Neural progenitor cell (in vitro differentiated cells): ENCODE measurements at regions not wholly inside any gene's neighbourhood (a gene's known extent, or its start where the extent isn't known, plus 50 kb on each side); places are given as distances from the start of the nearest gene placed in this dataset.

ENCODE experiments used
- DNase-seq: peaks from one replicate; pipeline ENCODE4 v3.0.0-alpha.2; 2016; ENCODE audit warnings: low spot score
- H2AFZ ChIP-seq: fragments of 200-600 bp; sonication (generic); replicated peaks from 2 replicates; pipeline ENCODE4 v1.6.1; 2016; ENCODE audit warnings: antibody characterized with exemption
- H3F3A ChIP-seq: fragments of 200-600 bp; sonication (generic); 2 replicates; pipeline ENCODE4 v1.6.1; 2016; ENCODE audit warnings: antibody characterized with exemption, low read depth
- H3K27ac ChIP-seq: fragments of 200-600 bp; sonication (generic); 2 replicates; pipeline ENCODE4 v1.5.1; 2016; ENCODE audit warnings: mild to moderate bottlenecking
- H3K27me3 ChIP-seq: fragments of 200-600 bp; sonication (generic); 2 replicates; pipeline ENCODE4 v1.6.1; 2016; ENCODE audit warnings: mild to moderate bottlenecking, moderate library complexity
- H3K36me3 ChIP-seq: fragments of 200-600 bp; sonication (generic); 2 replicates; pipeline ENCODE4 v1.5.1; 2016
- H3K4me1 ChIP-seq: fragments of 200-600 bp; sonication (generic); 2 replicates; pipeline ENCODE4 v1.6.1; 2016; ENCODE audit warnings: mixed run types
- H3K4me2 ChIP-seq: fragments of 200-600 bp; sonication (generic); 2 replicates; pipeline ENCODE4 v1.6.1; 2016
- H3K4me3 ChIP-seq: fragments of 200-600 bp; sonication (generic); 2 replicates; pipeline ENCODE4 v1.5.1; 2016
- H3K79me2 ChIP-seq: fragments of 200-600 bp; sonication (generic); 2 replicates; pipeline ENCODE4 v1.6.1; 2016; ENCODE audit warnings: low read depth
- H3K9ac ChIP-seq: fragments of 200-600 bp; sonication (generic); 2 replicates; pipeline ENCODE4 v1.6.1; 2016
- H3K9me3 ChIP-seq: fragments of 200-600 bp; sonication (generic); 2 replicates; pipeline ENCODE4 v1.5.1; 2016; ENCODE audit warnings: low read depth
- H4K20me1 ChIP-seq: fragments of 200-600 bp; sonication (generic); 2 replicates; pipeline ENCODE4 v1.6.1; 2016; ENCODE audit warnings: low read depth
- H3K27ac Mint-ChIP-seq: 3 replicates; pipeline ENCODE4 v1.8.0; 2021; ENCODE audit warnings: mixed read lengths
- H3K27me3 Mint-ChIP-seq: 2 replicates; pipeline ENCODE4 v1.8.0; 2022; ENCODE audit warnings: low read depth, mild to moderate bottlenecking, inconsistent platforms, moderate library complexity, mixed read lengths; ENCODE audit not compliant: insufficient read depth
- H3K36me3 Mint-ChIP-seq: 3 replicates; pipeline ENCODE4 v1.8.0; 2021; ENCODE audit warnings: mixed read lengths
- H3K4me1 Mint-ChIP-seq: 3 replicates; pipeline ENCODE4 v1.8.0; 2021; ENCODE audit warnings: mixed read lengths
- H3K4me3 Mint-ChIP-seq: 3 replicates; pipeline ENCODE4 v1.8.0; 2021; ENCODE audit warnings: mild to moderate bottlenecking, moderate library complexity, mixed read lengths
- H3K9me3 Mint-ChIP-seq: 3 replicates; pipeline ENCODE4 v1.8.0; 2020; ENCODE audit warnings: mixed read lengths
- CTCF ChIP-seq: fragments of 200-600 bp; sonication (generic); IDR thresholded peaks from 2 replicates; pipeline ENCODE4 v1.5.1; 2017; ENCODE audit warnings: antibody characterized with exemption, mild to moderate bottlenecking
- EZH2 ChIP-seq: fragments of 200-600 bp; sonication (generic); IDR thresholded peaks from 2 replicates; pipeline ENCODE4 v1.6.1; 2017; ENCODE audit warnings: antibody characterized with exemption, mild to moderate bottlenecking, moderate library complexity
- EZH2phosphoT487 ChIP-seq: fragments of 200-600 bp; sonication (generic); IDR thresholded peaks from 2 replicates; pipeline ENCODE4 v1.6.1; 2017; ENCODE audit warnings: antibody characterized with exemption

GRCh38 chr13:50156561-50157127 lies 141.4 kb downstream of the KCNRG start:
- no peaks in the 10 kb centered on the region for H4K20me1 ChIP-seq
- no peaks in the 10 kb centered on the region for H3K4me1 ChIP-seq
- peaks cover 66% of the 10 kb centered on the region for H3K4me1 Mint-ChIP-seq
- no peaks in the 10 kb centered on the region for H3K36me3 Mint-ChIP-seq
- no peaks in the 10 kb centered on the region for H3F3A ChIP-seq
- no peaks in the 10 kb centered on the region for H3K9me3 ChIP-seq
- no peak overlapping the region for H2AFZ ChIP-seq
- no peak for TF ChIP-seq CTCF
- TF ChIP-seq EZH2phosphoT487, result no peak
- no peak for TF ChIP-seq EZH2
- no peak overlapping the region for H3K4me2 ChIP-seq
- peaks cover 3% of the 10 kb centered on the region for H3K9me3 Mint-ChIP-seq
- no peaks in the 10 kb centered on the region for H3K79me2 ChIP-seq
- no peaks in the 10 kb centered on the region for H3K27me3 ChIP-seq
- H3K27ac ChIP-seq, result no peak overlapping the region
- no peak for DNase-seq
- peak overlapping the region; percentile 32 for H3K4me3 Mint-ChIP-seq
- H3K27me3 Mint-ChIP-seq, result peaks cover 10% of the 10 kb centered on the region
- peak overlapping the region; percentile 18 for H3K27ac Mint-ChIP-seq
- H3K9ac ChIP-seq, result no peak overlapping the region
- no peak overlapping the region for H3K4me3 ChIP-seq
- H3K36me3 ChIP-seq, result no peaks in the 10 kb centered on the region

- TF ChIP-seq EZH2phosphoT487 (no peak), CTCF (no peak), EZH2 (no peak)
- H3K9ac ChIP-seq, result no peak overlapping the region
- no peaks in the 10 kb centered on the region for H3K79me2 ChIP-seq
- no peak for DNase-seq
- H3F3A ChIP-seq, result no peaks in the 10 kb centered on the region
- no peak overlapping the region for H3K4me3 ChIP-seq
- no peak overlapping the region for H2AFZ ChIP-seq
- no peak overlapping the region for H3K4me2 ChIP-seq
- H3K27me3 ChIP-seq, result no peaks in the 10 kb centered on the region
- Mint-ChIP-seq H3K4me3 (no peak overlapping the region), H3K36me3 (no peaks in the 10 kb centered on the region), H3K9me3 (peaks cover 3% of the 10 kb centered on the region), H3K27ac (no peak overlapping the region), H3K27me3 (peaks cover 10% of the 10 kb centered on the region), H3K4me1 (peaks cover 59% of the 10 kb centered on the region)
- H3K4me1 ChIP-seq, result no peaks in the 10 kb centered on the region
- H4K20me1 ChIP-seq, result no peaks in the 10 kb centered on the region
- H3K36me3 ChIP-seq, result no peaks in the 10 kb centered on the region
- no peaks in the 10 kb centered on the region for H3K9me3 ChIP-seq
- no peak overlapping the region for H3K27ac ChIP-seq
Measured at GRCh38 chr13:50158385-50159165, 143.3 kb downstream of the KCNRG start.

GRCh38 chr13:50159607-50160006 lies 144.4 kb downstream of the KCNRG start:
- Histone ChIP-seq H3K4me3 (no peak overlapping the region), H3K4me2 (no peak overlapping the region), H3K79me2 (no peaks in the 10 kb centered on the region), H4K20me1 (no peaks in the 10 kb centered on the region), H2AFZ (no peak overlapping the region), H3K4me1 (no peaks in the 10 kb centered on the region), H3K36me3 (no peaks in the 10 kb centered on the region), H3K9ac (no peak overlapping the region), H3F3A (no peaks in the 10 kb centered on the region), H3K27ac (no peak overlapping the region), H3K27me3 (no peaks in the 10 kb centered on the region), H3K9me3 (no peaks in the 10 kb centered on the region)
- peaks cover 55% of the 10 kb centered on the region for H3K4me1 Mint-ChIP-seq
- TF ChIP-seq CTCF, result no peak
- no peak for TF ChIP-seq EZH2phosphoT487
- TF ChIP-seq EZH2, result no peak
- peaks cover 10% of the 10 kb centered on the region for H3K27me3 Mint-ChIP-seq
- H3K4me3 Mint-ChIP-seq, result no peak overlapping the region
- H3K27ac Mint-ChIP-seq, result peak overlapping the region; percentile 39
- H3K36me3 Mint-ChIP-seq, result no peaks in the 10 kb centered on the region
- DNase-seq, result no peak
- peaks cover 3% of the 10 kb centered on the region for H3K9me3 Mint-ChIP-seq
